ENCODE measurements at regions not wholly inside any gene's neighbourhood (a gene's known extent, or its start where the extent isn't known, plus 50 kb on each side); places are given as distances from the start of the nearest gene placed in this dataset.

GRCh38 chr4:135338181-135338580 is 1136.6 kb upstream of the PABPC4L start:
- no peak for DNase-seq (ENCODE audit: extremely low read depth, low read depth)

GRCh38 chr4:135325264-135325663 is 1123.7 kb upstream of the PABPC4L start:
- no peak for DNase-seq (ENCODE audit: extremely low read depth, low read depth)
- no peak for TF ChIP-seq CTCF (IDR thresholded peaks at IDR 0.05; ENCODE audit: low read depth, low read length)

More at GRCh38 chr4:135338181-135338580, 1136.6 kb upstream of the PABPC4L start:
- no peak for TF ChIP-seq CTCF (IDR thresholded peaks at IDR 0.05; ENCODE audit: low read depth, low read length)

GRCh38 chr4:135319685-135320084 is 1118.1 kb upstream of the PABPC4L start:
- no peak for DNase-seq (ENCODE audit: extremely low read depth, low read depth)

GRCh38 chr4:135316266-135316779 is 1114.7 kb upstream of the PABPC4L start:
- TF ChIP-seq CTCF (IDR thresholded peaks at IDR 0.05; ENCODE audit: low read depth, low read length) = no peak
- DNase-seq (ENCODE audit: extremely low read depth, low read depth) = no peak

More at GRCh38 chr4:135319685-135320084, 1118.1 kb upstream of the PABPC4L start:
- no peak for TF ChIP-seq CTCF (IDR thresholded peaks at IDR 0.05; ENCODE audit: low read depth, low read length)

- no peak for TF ChIP-seq CTCF (IDR thresholded peaks at IDR 0.05; ENCODE audit: low read depth, low read length)
- no peak for DNase-seq (ENCODE audit: extremely low read depth, low read depth)
Measured at GRCh38 chr4:135290136-135290535, 1088.5 kb upstream of the PABPC4L start.

GRCh38 chr4:135283934-135284333 is 1082.3 kb upstream of the PABPC4L start:
- TF ChIP-seq CTCF (IDR thresholded peaks at IDR 0.05; ENCODE audit: low read depth, low read length) = no peak
- no peak for DNase-seq (ENCODE audit: extremely low read depth, low read depth)

- TF ChIP-seq CTCF (IDR thresholded peaks at IDR 0.05; ENCODE audit: low read depth, low read length) = no peak
- DNase-seq (ENCODE audit: extremely low read depth, low read depth) = no peak
Measured at GRCh38 chr4:135282676-135283075, 1081.1 kb upstream of the PABPC4L start.

Data from AG09319 (cell line).